A549 (cell line): ENCODE measurements at regions not wholly inside any gene's neighbourhood (a gene's known extent, or its start where the extent isn't known, plus 50 kb on each side); places are given as distances from the start of the nearest gene placed in this dataset.

Experiments used
- ATAC-seq, 2 experiments: fragments of 200-7000 bp in 1 of 2; fragments of >200 bp in 1 of 2; cut with Nextera tagmentation in 1 of 2; cut with Tn5 transposase in 1 of 2; 3 replicates each; pipeline versions ENCODE4 v1.8.0 to v1.9.1; 2018 to 2020; ENCODE audit warnings: mild to moderate bottlenecking in 1 of 2, moderate library complexity in 1 of 2
- CTCF ChIA-PET: fragments of 300-600 bp; sonication (Branson Sonifier 250); formaldehyde crosslinking; extraction: SDS; loops from one replicate; lab custom pipeline; 2021; ENCODE audit warnings: antibody characterized with exemption, inconsistent platforms; lab: Yijun Ruan, JAX
- POLR2A ChIA-PET: fragments of 350-600 bp; formaldehyde crosslinking; extraction: SDS; loops from one replicate; lab custom pipeline; 2021; ENCODE audit warnings: antibody characterized with exemption, inconsistent platforms; lab: Yijun Ruan, JAX
- DNase-seq, 2 experiments: peaks; one replicate each; pipeline versions ENCODE4 v3.0.0 to v3.0.0-alpha.2; 2011 to 2016; ENCODE audit warnings: low read depth in 1 of 2, low spot score in 1 of 2
- FAIRE-seq: peaks from 2 replicates; lab custom pipeline; 2011; peaks lifted over from hg19 to GRCh38; lab: Jason Lieb, UNC
- H3K27ac ChIP-seq, 2 experiments: fragments of >200 bp; sonication (Bioruptor Twin); formaldehyde crosslinking; 3 replicates each; pipeline ENCODE4 v1.5.1; 2016 to 2017
- H3K4me1 ChIP-seq: fragments of >200 bp; sonication (Bioruptor Twin); formaldehyde crosslinking; 3 replicates; pipeline ENCODE4 v1.6.1; 2016
- H3K4me2 ChIP-seq: fragments of >200 bp; sonication (Bioruptor Twin); formaldehyde crosslinking; 3 replicates; pipeline ENCODE4 v1.6.1; 2016
- H3K4me3 ChIP-seq: fragments of >200 bp; sonication (Bioruptor Twin); formaldehyde crosslinking; 3 replicates; pipeline ENCODE4 v1.5.1; 2016
- H3K9me3 ChIP-seq: fragments of >200 bp; sonication (Bioruptor Twin); formaldehyde crosslinking; 3 replicates; pipeline ENCODE4 v1.6.1; 2016
- CEBPB ChIP-seq, 2 experiments: fragments of >200 bp in 1 of 2; sonication (Bioruptor Twin) in 1 of 2; formaldehyde crosslinking in 1 of 2; IDR thresholded peaks; 2 replicates each; pipeline ENCODE4 v1.6.1; 2012 to 2016
- CHD2 ChIP-seq: fragments of 150-350 bp; IDR thresholded peaks from 2 replicates; pipeline ENCODE4 v1.6.1; 2014; ENCODE audit warnings: low read length; ENCODE audit not compliant: partially characterized antibody
- ESRRA ChIP-seq: fragments of 150-350 bp; IDR thresholded peaks from 2 replicates; pipeline ENCODE4 v1.6.1; 2014; ENCODE audit warnings: mild to moderate bottlenecking, low read length, borderline replicate concordance
- FOSL2 ChIP-seq, 2 experiments: fragments of 450-650 bp in 1 of 2; fragments of >200 bp in 1 of 2; sonication (Bioruptor Twin) in 1 of 2; formaldehyde crosslinking; IDR thresholded peaks; 2 replicates each; pipeline versions ENCODE4 v1.5.0 to v1.6.1; 2016 to 2020; ENCODE audit warnings: mild to moderate bottlenecking in 1 of 2, moderate library complexity in 1 of 2
- GATA3 ChIP-seq: IDR thresholded peaks from 2 replicates; pipeline ENCODE4 v1.6.1; 2012; ENCODE audit warnings: borderline replicate concordance
- HOXA7 ChIP-seq: fragments of 250-450 bp; sonication (Bioruptor Pico); IDR thresholded peaks from 2 replicates; pipeline ENCODE4 v1.5.0; 2020; ENCODE audit warnings: mild to moderate bottlenecking, moderate library complexity
- HOXB5 ChIP-seq: fragments of 250-450 bp; sonication (Bioruptor Pico); IDR thresholded peaks from 2 replicates; pipeline ENCODE4 v1.5.0; 2020; ENCODE audit warnings: mild to moderate bottlenecking, moderate library complexity
- JUN ChIP-seq, 2 experiments: fragments of >200 bp; sonication (Bioruptor Twin); formaldehyde crosslinking; IDR thresholded peaks; 2 replicates in 1 of 2; 3 replicates in 1 of 2; pipeline ENCODE4 v1.6.1; 2016 to 2017
- MAZ ChIP-seq: fragments of 150-350 bp; IDR thresholded peaks from 2 replicates; pipeline ENCODE4 v1.6.1; 2014; ENCODE audit warnings: antibody characterized with exemption, low read depth, low read length, borderline replicate concordance
- MYC ChIP-seq: IDR thresholded peaks from 2 replicates; pipeline ENCODE4 v1.6.1; 2012; ENCODE audit warnings: mild to moderate bottlenecking, inconsistent platforms, low read length, improper control_type of control experiment, borderline replicate concordance
- NFE2L2 ChIP-seq: fragments of 150-350 bp; conservative IDR thresholded peaks from 2 replicates; pipeline ENCODE4 v1.6.1; 2014; ENCODE audit warnings: low read length
- NPAS2 ChIP-seq: fragments of 250-450 bp; sonication (Bioruptor Pico); IDR thresholded peaks from 2 replicates; pipeline ENCODE4 v1.8.0; 2022; ENCODE audit warnings: mild to moderate bottlenecking, moderate library complexity, borderline replicate concordance
- NR3C1 ChIP-seq: fragments of >200 bp; sonication (Bioruptor Twin); formaldehyde crosslinking; IDR thresholded peaks from 3 replicates; pipeline ENCODE4 v1.6.1; 2017
- POLR2A ChIP-seq: IDR thresholded peaks from 2 replicates; pipeline ENCODE4 v1.6.1; 2012; ENCODE audit warnings: mild to moderate bottlenecking, low read length
- POLR2AphosphoS2 ChIP-seq: conservative IDR thresholded peaks from 2 replicates; pipeline ENCODE4 v1.6.1; 2012; ENCODE audit warnings: low read length, improper control_type of control experiment, inconsistent platforms
- RFX5 ChIP-seq: fragments of 450-650 bp; IDR thresholded peaks from 2 replicates; pipeline ENCODE4 v1.7.1; 2014; ENCODE audit warnings: antibody characterized with exemption, mild to moderate bottlenecking, moderate library complexity
- TFCP2L1 ChIP-seq: fragments of 250-450 bp; sonication (Bioruptor Pico); IDR thresholded peaks from 2 replicates; pipeline ENCODE4 v1.5.0; 2021; ENCODE audit warnings: mild to moderate bottlenecking
- ZNF302 ChIP-seq: fragments of 250-450 bp; sonication (Bioruptor Pico); IDR thresholded peaks from 2 replicates; pipeline ENCODE4 v1.9.0; 2021; ENCODE audit warnings: inconsistent platforms, mild to moderate bottlenecking, moderate library complexity
- ZSCAN20 ChIP-seq: fragments of 250-450 bp; sonication (Bioruptor Pico); IDR thresholded peaks from 2 replicates; pipeline ENCODE4 v1.8.0; 2022; ENCODE audit warnings: mild to moderate bottlenecking, moderate library complexity
- WGBS: methylation state at CpG from one replicate; pipeline ENCODE4 v1.1.6; 2017; ENCODE audit errors: missing lambda C conversion rate; 5-methylcytosine and 5-hydroxymethylcytosine counted together
- TF ChIP-seq, protein P1 (sequence below): fragments of >200 bp; sonication (Bioruptor Twin); formaldehyde crosslinking; IDR thresholded peaks from 3 replicates; pipeline ENCODE4 v1.5.1; 2016
- TF ChIP-seq, protein P2 (sequence below): IDR thresholded peaks from 2 replicates; pipeline ENCODE4 v1.6.1; 2012
- TF ChIP-seq, protein P3 (sequence below): fragments of >200 bp; sonication (Bioruptor Twin); formaldehyde crosslinking; IDR thresholded peaks from 2 replicates; pipeline ENCODE4 v1.6.1; 2016
- TF ChIP-seq, protein P4 (sequence below): IDR thresholded peaks from 2 replicates; pipeline ENCODE4 v1.6.1; 2012; ENCODE audit warnings: low read depth, borderline replicate concordance

DNA sequence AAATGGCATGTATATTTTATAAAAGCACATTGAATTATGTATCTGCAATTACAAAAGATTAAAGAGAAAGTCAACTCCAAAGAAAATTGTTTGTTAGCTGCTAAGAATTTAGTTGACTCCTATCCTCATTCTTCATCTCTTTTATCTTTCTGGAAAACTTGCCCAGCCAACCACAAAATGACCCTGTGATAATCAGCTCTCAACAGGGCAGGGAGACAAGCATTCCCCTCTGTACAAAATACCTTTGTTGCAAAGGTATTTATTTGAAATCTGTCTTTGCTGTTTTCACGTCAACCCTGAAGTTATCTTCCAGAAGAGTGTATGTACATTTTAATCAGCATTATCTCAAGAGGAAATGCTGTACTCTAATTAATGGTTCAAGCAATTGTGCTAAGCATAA, 191.1 kb upstream of the DDI1 start:
- TF ChIP-seq POLR2A (no peak), HOXA7 (no peak), CEBPB (IDR thresholded peaks at IDR 0.05) (no peak), JUN (IDR thresholded peaks at IDR 0.05) (no peak), NFE2L2 (no peak), CHD2 (no peak), ZNF302 (CRISPR knock-in tag) (no peak), MYC (no peak), NPAS2 (CRISPR knock-in tag) (no peak), TFCP2L1 (CRISPR knock-in tag) (no peak), GATA3 (no peak), ESRRA (no peak), POLR2AphosphoS2 (no peak), FOSL2 (IDR thresholded peaks at IDR 0.05) (no peak), FOSL2 (CRISPR knock-in tag; IDR thresholded peaks at IDR 0.05) (no peak), MAZ (no peak)
- TF ChIP-seq, protein P1, sequence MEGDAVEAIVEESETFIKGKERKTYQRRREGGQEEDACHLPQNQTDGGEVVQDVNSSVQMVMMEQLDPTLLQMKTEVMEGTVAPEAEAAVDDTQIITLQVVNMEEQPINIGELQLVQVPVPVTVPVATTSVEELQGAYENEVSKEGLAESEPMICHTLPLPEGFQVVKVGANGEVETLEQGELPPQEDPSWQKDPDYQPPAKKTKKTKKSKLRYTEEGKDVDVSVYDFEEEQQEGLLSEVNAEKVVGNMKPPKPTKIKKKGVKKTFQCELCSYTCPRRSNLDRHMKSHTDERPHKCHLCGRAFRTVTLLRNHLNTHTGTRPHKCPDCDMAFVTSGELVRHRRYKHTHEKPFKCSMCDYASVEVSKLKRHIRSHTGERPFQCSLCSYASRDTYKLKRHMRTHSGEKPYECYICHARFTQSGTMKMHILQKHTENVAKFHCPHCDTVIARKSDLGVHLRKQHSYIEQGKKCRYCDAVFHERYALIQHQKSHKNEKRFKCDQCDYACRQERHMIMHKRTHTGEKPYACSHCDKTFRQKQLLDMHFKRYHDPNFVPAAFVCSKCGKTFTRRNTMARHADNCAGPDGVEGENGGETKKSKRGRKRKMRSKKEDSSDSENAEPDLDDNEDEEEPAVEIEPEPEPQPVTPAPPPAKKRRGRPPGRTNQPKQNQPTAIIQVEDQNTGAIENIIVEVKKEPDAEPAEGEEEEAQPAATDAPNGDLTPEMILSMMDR, result no peak
- TF ChIP-seq, protein P2, sequence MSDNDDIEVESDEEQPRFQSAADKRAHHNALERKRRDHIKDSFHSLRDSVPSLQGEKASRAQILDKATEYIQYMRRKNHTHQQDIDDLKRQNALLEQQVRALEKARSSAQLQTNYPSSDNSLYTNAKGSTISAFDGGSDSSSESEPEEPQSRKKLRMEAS, result no peak
- TF ChIP-seq, protein P3, sequence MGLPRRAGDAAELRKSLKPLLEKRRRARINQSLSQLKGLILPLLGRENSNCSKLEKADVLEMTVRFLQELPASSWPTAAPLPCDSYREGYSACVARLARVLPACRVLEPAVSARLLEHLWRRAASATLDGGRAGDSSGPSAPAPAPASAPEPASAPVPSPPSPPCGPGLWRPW, result no peak
- 84% methylated on average over 1 of the region's 1 CpG for WGBS
- H3K27ac ChIP-seq, result no peak overlapping the region
- ChIA-PET POLR2A (no interaction called here), CTCF (no interaction called here)
- DNase-seq (no peak), ATAC-seq (no peak), FAIRE-seq (no peak)
- H3K4me1 ChIP-seq, result no peaks in the 10 kb centered on the region
- no peak overlapping the region for H3K4me2 ChIP-seq
- no peaks in the 10 kb centered on the region for H3K9me3 ChIP-seq
- H3K4me3 ChIP-seq, result no peak overlapping the region

DNA sequence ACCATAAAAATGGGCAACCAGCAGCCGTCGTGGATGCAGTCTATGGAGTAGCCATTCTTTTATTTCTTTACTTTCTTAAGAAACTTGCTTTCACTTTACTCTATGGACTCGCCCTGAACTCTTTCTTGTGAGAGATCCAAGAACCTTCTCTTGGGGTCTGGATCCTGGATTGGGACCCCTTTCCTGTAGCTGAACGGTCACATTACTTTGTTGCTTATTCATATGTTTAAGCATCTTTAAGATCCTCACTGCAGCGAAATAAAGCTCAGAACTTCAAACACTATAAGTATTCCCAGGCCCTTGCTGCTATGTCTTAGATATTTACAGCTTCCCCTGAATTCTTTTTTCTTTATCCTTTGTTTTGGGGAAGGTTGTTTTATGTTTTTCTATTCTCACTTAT, 187.8 kb upstream of the DDI1 start:
- no peak overlapping the region for H3K4me2 ChIP-seq
- no peak for DNase-seq
- CTCF ChIA-PET, result no interaction called here
- FAIRE-seq, result no peak
- 86% methylated on average over 5 of the region's 5 CpGs for WGBS
- H3K27ac ChIP-seq, result no peak overlapping the region
- no peak for ATAC-seq
- TF ChIP-seq ZSCAN20 (no peak), RFX5 (no peak), CHD2 (no peak), NR3C1 (no peak)
- TF ChIP-seq, protein P3, result no peak
- TF ChIP-seq, all 56 proteins: peak for 0
- Histone ChIP-seq H3K4me1 (0 out of 3 replicates have a peak, but pooled peaks cover 7% of the 10 kb centered on the region), H3K4me3 (no peak overlapping the region), H3K9me3 (no peaks in the 10 kb centered on the region)
- POLR2A ChIA-PET, result no interaction called here

DNA sequence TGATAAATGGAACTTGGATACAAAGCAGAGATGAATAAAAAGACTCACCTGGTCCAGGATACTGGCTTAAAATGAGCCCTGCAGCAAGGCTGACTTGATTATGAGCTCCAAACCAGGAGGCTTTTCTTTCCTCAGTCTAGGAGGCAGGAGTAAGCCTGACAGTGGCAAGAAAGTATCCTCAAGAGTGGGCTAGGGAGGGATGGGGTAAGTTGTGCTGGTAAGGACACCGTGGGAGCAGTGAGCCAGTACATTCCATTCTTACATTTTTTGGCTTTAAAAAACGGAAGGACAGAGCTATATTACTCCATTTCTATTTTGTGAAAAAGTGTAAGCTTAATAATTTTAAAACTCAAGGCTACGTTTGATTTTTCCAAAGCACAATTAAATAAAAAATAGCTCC, 187.1 kb upstream of the DDI1 start:
- FAIRE-seq, result no peak
- H3K9me3 ChIP-seq, result no peaks in the 10 kb centered on the region
- CTCF ChIA-PET, result no interaction called here

More for the DNA sequence above, 187.1 kb upstream of the DDI1 start:
- Histone ChIP-seq H3K4me3 (no peak overlapping the region), H3K4me1 (0 out of 3 replicates have a peak, but pooled peaks cover 7% of the 10 kb centered on the region), H3K27ac (no peak overlapping the region), H3K4me2 (no peak overlapping the region)
- POLR2A ChIA-PET, result no interaction called here
- DNase-seq, result no peak
- ATAC-seq, result no peak
- WGBS, result 56% methylated on average over 3 of the region's 3 CpGs
- no peak for TF ChIP-seq POLR2AphosphoS2
- no peak for TF ChIP-seq ZSCAN20
- no peak for TF ChIP-seq HOXB5 (CRISPR knock-in tag)
- TF ChIP-seq CEBPB (IDR thresholded peaks at IDR 0.05), result no peak
- TF ChIP-seq NPAS2 (CRISPR knock-in tag), result no peak
- TF ChIP-seq, protein P4, sequence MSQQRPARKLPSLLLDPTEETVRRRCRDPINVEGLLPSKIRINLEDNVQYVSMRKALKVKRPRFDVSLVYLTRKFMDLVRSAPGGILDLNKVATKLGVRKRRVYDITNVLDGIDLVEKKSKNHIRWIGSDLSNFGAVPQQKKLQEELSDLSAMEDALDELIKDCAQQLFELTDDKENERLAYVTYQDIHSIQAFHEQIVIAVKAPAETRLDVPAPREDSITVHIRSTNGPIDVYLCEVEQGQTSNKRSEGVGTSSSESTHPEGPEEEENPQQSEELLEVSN, result no peak
